Activated naive CD4-positive, alpha-beta T cell treated with anti-CD3 and anti-CD28 coated beads for 36 hours (primary cell): ENCODE measurements at regions not wholly inside any gene's neighbourhood (a gene's known extent, or its start where the extent isn't known, plus 50 kb on each side); places are given as distances from the start of the nearest gene placed in this dataset.

Experiments
- CTCF ChIA-PET: fragments of 350-600 bp; sonication (Branson Sonifier 250); formaldehyde crosslinking; loops from one replicate; lab custom pipeline; 2021; ENCODE audit warnings: antibody characterized with exemption; lab: Charles Lee
- DNase-seq: peaks from one replicate; pipeline ENCODE4 v3.0.0-alpha.2; 2020
- H3K27ac Mint-ChIP-seq: one replicate; pipeline ENCODE4 v1.8.0; 2021; ENCODE audit warnings: mild to moderate bottlenecking, mixed read lengths
- H3K27me3 Mint-ChIP-seq: one replicate; pipeline ENCODE4 v1.8.0; 2021; ENCODE audit warnings: low read depth, mixed read lengths
- H3K36me3 Mint-ChIP-seq: one replicate; pipeline ENCODE4 v1.8.0; 2021; ENCODE audit warnings: low read depth, mixed read lengths
- H3K4me1 Mint-ChIP-seq: one replicate; pipeline ENCODE4 v1.8.0; 2021; ENCODE audit warnings: low read depth, mixed read lengths
- H3K4me3 Mint-ChIP-seq: one replicate; pipeline ENCODE4 v1.8.0; 2021; ENCODE audit warnings: mild to moderate bottlenecking, moderate library complexity, mixed read lengths
- H3K9me3 Mint-ChIP-seq: one replicate; pipeline ENCODE4 v1.8.0; 2021; ENCODE audit warnings: mixed read lengths
- intact Hi-C: fragments of 100-400 bp; cut with micrococcal nuclease; formaldehyde crosslinking; loops from one replicate; pipeline ENCODE4 v1.15.1; 2023

DNA sequence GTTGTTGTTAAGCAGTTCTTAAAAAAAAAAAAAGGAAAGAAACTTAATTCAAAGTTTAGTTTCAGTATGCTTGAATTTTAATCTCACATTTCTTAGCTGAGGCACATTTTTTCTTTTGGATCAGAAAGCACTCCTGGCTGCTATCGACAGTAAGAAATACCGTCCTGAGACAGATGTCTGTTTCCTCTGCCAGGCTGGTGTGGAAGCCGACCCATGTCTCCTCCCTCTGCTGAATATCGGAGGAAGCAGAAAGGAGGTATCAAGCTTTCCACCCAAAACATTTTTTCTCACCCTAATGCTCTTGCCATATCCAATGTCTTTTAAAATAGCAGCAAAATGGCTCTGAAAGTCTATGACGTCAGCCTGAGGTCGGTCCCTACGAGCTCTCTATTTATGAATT, 208.1 kb downstream of the TLE4 start:
- intact Hi-C loops, result no loop called here
- Mint-ChIP-seq H3K4me3 (no peak overlapping the region), H3K36me3 (no peaks in the 10 kb centered on the region), H3K27me3 (peaks cover 2% of the 10 kb centered on the region), H3K9me3 (no peaks in the 10 kb centered on the region), H3K4me1 (no peaks in the 10 kb centered on the region), H3K27ac (no peak overlapping the region)
- CTCF ChIA-PET, result no interaction called here
- no peak for DNase-seq

DNA sequence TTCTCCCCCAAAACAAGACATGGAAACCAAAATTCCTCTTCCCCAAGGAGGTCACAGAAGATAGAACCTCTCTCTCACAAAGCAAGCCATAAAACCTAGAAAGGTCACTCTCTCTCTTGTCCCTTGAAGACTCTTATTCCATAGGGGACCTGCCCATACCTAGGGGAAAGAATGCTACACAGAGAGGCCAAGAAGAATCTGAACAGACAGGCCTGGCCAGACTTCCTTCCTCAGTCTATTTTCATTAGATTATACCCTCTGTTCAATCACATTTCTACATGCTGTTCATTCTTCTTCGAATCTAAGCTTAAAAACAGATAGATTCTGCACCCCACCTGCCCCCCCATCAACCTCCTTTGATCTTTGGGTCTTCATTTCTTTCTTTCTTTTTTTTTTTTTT, 206.8 kb downstream of the TLE4 start:
- no peaks in the 10 kb centered on the region for H3K36me3 Mint-ChIP-seq
- CTCF ChIA-PET, result no interaction called here
- no peak overlapping the region for H3K4me3 Mint-ChIP-seq
- H3K27ac Mint-ChIP-seq, result no peak overlapping the region
- intact Hi-C loops, result no loop called here
- peaks cover 2% of the 10 kb centered on the region for H3K27me3 Mint-ChIP-seq
- no peaks in the 10 kb centered on the region for H3K9me3 Mint-ChIP-seq
- no peak for DNase-seq
- no peaks in the 10 kb centered on the region for H3K4me1 Mint-ChIP-seq

DNA sequence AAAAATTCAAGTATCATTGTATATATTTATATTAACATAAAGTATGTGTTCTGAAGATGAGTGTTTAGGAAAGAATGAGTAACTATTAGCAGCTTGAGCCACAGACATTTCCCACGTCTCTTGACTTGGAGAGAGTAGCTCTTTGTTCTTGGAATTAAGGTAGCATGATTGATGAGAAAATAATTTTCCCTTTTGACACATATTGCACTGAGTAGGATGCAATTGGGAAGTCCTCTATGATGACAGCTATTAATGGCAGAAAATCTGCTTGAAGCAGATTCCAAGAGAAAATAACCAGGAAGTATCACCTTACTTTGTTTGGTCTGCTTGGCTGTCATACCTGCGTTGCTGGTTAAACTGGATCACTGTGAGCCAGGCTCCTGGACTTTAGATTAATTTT, 204.8 kb downstream of the TLE4 start:
- H3K27ac Mint-ChIP-seq, result no peak overlapping the region
- intact Hi-C loops, result no loop called here
- H3K36me3 Mint-ChIP-seq, result no peaks in the 10 kb centered on the region
- no peaks in the 10 kb centered on the region for H3K9me3 Mint-ChIP-seq
- no peak overlapping the region for H3K4me3 Mint-ChIP-seq
- no peaks in the 10 kb centered on the region for H3K4me1 Mint-ChIP-seq
- peaks cover 2% of the 10 kb centered on the region for H3K27me3 Mint-ChIP-seq
- no peak for DNase-seq
- CTCF ChIA-PET, result interaction anchor here (0.8 kb wide), 1 partner anchor 9 kb away, joined by 5 read pairs; no protein-coding TSS in a partner anchor
